Body of pancreas (tissue), 4 donors: ENCODE measurements at regions not wholly inside any gene's neighbourhood (a gene's known extent, or its start where the extent isn't known, plus 50 kb on each side); places are given as distances from the start of the nearest gene placed in this dataset.

Source experiments
- CTCF ChIP-seq, 7 experiments: fragments of 450-650 bp in 4 of 7; fragments of 200-600 bp in 3 of 7; sonication (generic) in 3 of 7; IDR thresholded peaks; one replicate each; pipeline ENCODE4 v1.5.1; 2016 to 2019; ENCODE audit warnings: antibody characterized with exemption in 7 of 7
- POLR2A ChIP-seq, 3 donors: fragments of 450-650 bp; IDR thresholded peaks; one replicate each; pipeline ENCODE4 v1.6.1; 2016; ENCODE audit warnings: antibody characterized with exemption in 3 of 3, mild to moderate bottlenecking in 2 of 3

GRCh38 chr2:164115806-164116205, 380.0 kb upstream of the FIGN start:
- TF ChIP-seq CTCF (IDR thresholded peaks at IDR 0.05) (no peak), POLR2A (IDR thresholded peaks at IDR 0.05) (no peak)
